Osteoblast (primary cell): ENCODE measurements at regions not wholly inside any gene's neighbourhood (a gene's known extent, or its start where the extent isn't known, plus 50 kb on each side); places are given as distances from the start of the nearest gene placed in this dataset.

Experiments used
- DNase-seq: peaks from one replicate; pipeline ENCODE4 v3.0.0; 2011; ENCODE audit warnings: low spot score, mixed read lengths; ENCODE audit not compliant: insufficient read length; ENCODE audit errors: missing footprints
- H2AFZ ChIP-seq: 2 replicates; pipeline ENCODE4 v1.6.0; 2011; ENCODE audit warnings: mild to moderate bottlenecking, low read length
- H3K27ac ChIP-seq: 2 replicates; pipeline ENCODE4 v1.5.1; 2011; ENCODE audit warnings: mild to moderate bottlenecking, low read depth, low read length, moderate library complexity
- H3K27me3 ChIP-seq: 2 replicates; pipeline ENCODE4 v1.6.0; 2012; ENCODE audit warnings: mild to moderate bottlenecking, control low read depth, inconsistent platforms, low read length, moderate library complexity; ENCODE audit not compliant: insufficient read depth
- H3K36me3 ChIP-seq: 2 replicates; pipeline ENCODE4 v1.5.1; 2011; ENCODE audit warnings: mild to moderate bottlenecking, low read length, control low read depth, moderate library complexity; ENCODE audit not compliant: insufficient read depth
- H3K4me1 ChIP-seq: 2 replicates; pipeline ENCODE4 v1.5.1; 2011; ENCODE audit warnings: mild to moderate bottlenecking, low read length, control low read depth, moderate library complexity; ENCODE audit not compliant: insufficient read depth
- H3K4me2 ChIP-seq: 2 replicates; pipeline ENCODE4 v1.6.0; 2011; ENCODE audit warnings: mild to moderate bottlenecking, low read length; ENCODE audit not compliant: insufficient read depth
- H3K4me3 ChIP-seq: fragments of 200-600 bp; sonication (generic); 3 replicates; pipeline ENCODE4 v1.5.1; 2012; ENCODE audit warnings: mild to moderate bottlenecking, low read length, inconsistent platforms; ENCODE audit not compliant: insufficient read depth
- H3K79me2 ChIP-seq: 2 replicates; pipeline ENCODE4 v1.6.0; 2012; ENCODE audit warnings: mild to moderate bottlenecking, low read length, control low read depth, inconsistent platforms; ENCODE audit not compliant: insufficient read depth
- H3K9me3 ChIP-seq: 2 replicates; pipeline ENCODE4 v1.5.1; 2011; ENCODE audit warnings: low read depth, low read length, control low read depth
- H4K20me1 ChIP-seq: 2 replicates; pipeline ENCODE4 v1.6.0; 2012; ENCODE audit warnings: mild to moderate bottlenecking, low read length, control low read depth; ENCODE audit not compliant: insufficient read depth
- TF ChIP-seq, protein P1 (sequence below): IDR thresholded peaks from 2 replicates; pipeline ENCODE4 v1.5.1; 2011; ENCODE audit warnings: mild to moderate bottlenecking, low read depth, low read length, moderate library complexity; ENCODE audit errors: extremely low read depth

DNA sequence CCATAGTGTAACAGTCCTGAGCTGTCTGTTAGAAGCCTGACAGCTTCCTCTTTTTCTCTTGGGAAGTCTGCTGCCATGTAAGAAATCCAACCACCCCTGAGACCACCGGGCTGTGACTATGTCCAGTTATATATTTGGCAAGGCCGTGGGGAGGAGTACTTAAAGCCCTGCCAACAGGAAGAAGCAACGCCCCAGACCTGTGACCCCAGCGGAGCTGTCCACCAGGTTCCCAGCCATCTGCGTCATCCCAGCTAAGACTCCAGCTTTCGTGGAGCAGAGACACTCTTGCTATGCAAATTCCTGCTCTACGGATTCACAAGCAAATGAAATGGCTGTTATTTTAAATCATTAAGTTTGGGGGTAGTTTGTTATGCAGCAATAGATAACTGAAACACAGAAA is 417.3 kb downstream of the TLE4 start:
- Histone ChIP-seq H3K4me1 (no peaks in the 10 kb centered on the region), H3K9me3 (no peaks in the 10 kb centered on the region), H3K36me3 (no peaks in the 10 kb centered on the region), H3K79me2 (no peaks in the 10 kb centered on the region), H4K20me1 (no peaks in the 10 kb centered on the region), H3K27me3 (no peaks in the 10 kb centered on the region), H3K4me3 (no peak overlapping the region), H3K4me2 (no peak overlapping the region), H2AFZ (no peak overlapping the region), H3K27ac (no peak overlapping the region)
- TF ChIP-seq, protein P1, sequence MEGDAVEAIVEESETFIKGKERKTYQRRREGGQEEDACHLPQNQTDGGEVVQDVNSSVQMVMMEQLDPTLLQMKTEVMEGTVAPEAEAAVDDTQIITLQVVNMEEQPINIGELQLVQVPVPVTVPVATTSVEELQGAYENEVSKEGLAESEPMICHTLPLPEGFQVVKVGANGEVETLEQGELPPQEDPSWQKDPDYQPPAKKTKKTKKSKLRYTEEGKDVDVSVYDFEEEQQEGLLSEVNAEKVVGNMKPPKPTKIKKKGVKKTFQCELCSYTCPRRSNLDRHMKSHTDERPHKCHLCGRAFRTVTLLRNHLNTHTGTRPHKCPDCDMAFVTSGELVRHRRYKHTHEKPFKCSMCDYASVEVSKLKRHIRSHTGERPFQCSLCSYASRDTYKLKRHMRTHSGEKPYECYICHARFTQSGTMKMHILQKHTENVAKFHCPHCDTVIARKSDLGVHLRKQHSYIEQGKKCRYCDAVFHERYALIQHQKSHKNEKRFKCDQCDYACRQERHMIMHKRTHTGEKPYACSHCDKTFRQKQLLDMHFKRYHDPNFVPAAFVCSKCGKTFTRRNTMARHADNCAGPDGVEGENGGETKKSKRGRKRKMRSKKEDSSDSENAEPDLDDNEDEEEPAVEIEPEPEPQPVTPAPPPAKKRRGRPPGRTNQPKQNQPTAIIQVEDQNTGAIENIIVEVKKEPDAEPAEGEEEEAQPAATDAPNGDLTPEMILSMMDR = no peak
- no peak for DNase-seq

DNA sequence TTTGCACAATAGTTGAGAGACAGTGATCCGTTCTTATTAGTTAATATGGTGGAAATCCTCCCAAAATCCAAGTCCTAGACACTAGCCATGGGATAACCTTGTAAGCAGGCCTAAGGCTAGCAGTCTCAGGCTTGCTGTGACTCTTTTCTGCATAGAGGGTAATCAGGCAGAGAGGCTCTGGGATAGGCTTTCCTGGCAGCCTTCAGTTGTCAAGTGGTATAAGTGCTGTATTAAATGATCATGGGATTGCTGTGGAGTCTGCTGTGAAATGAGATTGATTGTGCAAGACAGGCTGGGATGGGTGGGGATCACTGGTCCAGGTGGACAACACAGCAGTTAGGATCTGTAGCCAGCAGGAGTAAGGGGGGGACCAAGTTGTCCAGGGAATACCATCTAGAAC is 416.4 kb downstream of the TLE4 start:
- Histone ChIP-seq H3K9me3 (no peaks in the 10 kb centered on the region), H3K36me3 (no peaks in the 10 kb centered on the region), H3K4me3 (no peak overlapping the region), H3K27ac (no peak overlapping the region), H2AFZ (no peak overlapping the region), H3K27me3 (no peaks in the 10 kb centered on the region), H3K79me2 (no peaks in the 10 kb centered on the region), H4K20me1 (no peaks in the 10 kb centered on the region), H3K4me2 (no peak overlapping the region), H3K4me1 (no peaks in the 10 kb centered on the region)
- TF ChIP-seq, protein P1 = no peak
- DNase-seq = peak; percentile 15

DNA sequence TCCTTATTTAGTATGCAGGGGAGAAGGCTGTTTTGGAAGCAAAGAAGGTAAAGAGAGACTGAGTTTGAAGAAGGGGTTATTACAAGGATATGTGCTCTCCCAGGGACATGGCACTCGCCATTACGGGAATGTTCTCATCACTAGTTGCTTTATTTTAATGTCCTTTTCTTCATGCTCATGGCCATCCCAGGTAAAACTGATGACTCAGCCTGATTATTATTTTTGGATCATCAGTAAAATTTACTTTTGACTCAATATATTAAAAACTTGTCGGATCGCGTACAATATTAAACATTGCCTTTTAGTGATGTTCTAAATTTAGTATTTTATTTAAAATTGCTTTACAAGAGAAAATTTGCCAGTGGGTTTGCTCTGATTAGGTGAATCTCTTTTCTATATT is 414.7 kb downstream of the TLE4 start:
- Histone ChIP-seq H3K79me2 (no peaks in the 10 kb centered on the region), H4K20me1 (no peaks in the 10 kb centered on the region), H3K27me3 (no peaks in the 10 kb centered on the region), H3K36me3 (no peaks in the 10 kb centered on the region), H3K4me3 (no peak overlapping the region), H3K27ac (no peak overlapping the region), H3K4me1 (no peaks in the 10 kb centered on the region), H2AFZ (no peak overlapping the region), H3K4me2 (no peak overlapping the region), H3K9me3 (no peaks in the 10 kb centered on the region)
- DNase-seq = no peak
- TF ChIP-seq, protein P1 = no peak

DNA sequence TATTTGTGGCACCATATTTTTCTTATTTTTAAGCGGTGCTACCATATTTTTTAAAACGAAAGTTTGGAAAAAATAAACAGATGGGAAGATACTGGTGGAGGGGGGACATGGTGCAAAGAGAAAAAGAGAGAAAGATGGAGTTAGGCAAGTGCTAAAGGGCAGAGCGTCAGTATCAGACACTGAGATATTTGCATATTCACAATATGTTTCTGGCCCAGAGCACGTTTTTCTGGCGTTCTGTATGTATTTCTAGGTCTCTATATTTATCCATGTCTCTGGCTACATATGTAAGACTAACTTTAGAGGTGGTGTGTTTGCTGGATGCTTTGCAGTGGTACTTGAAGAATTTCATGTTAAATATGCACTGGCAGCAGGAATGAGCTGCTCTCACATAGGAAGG is 414.0 kb downstream of the TLE4 start:
- Histone ChIP-seq H3K4me3 (no peak overlapping the region), H3K27me3 (no peaks in the 10 kb centered on the region), H3K36me3 (no peaks in the 10 kb centered on the region), H3K4me2 (no peak overlapping the region), H3K27ac (no peak overlapping the region), H3K9me3 (no peaks in the 10 kb centered on the region), H2AFZ (no peak overlapping the region), H4K20me1 (no peaks in the 10 kb centered on the region), H3K4me1 (no peaks in the 10 kb centered on the region), H3K79me2 (no peaks in the 10 kb centered on the region)
- no peak for DNase-seq
- TF ChIP-seq, protein P1 = no peak
